ENCODE measurements at regions not wholly inside any gene's neighbourhood (a gene's known extent, or its start where the extent isn't known, plus 50 kb on each side); places are given as distances from the start of the nearest gene placed in this dataset.

DNA sequence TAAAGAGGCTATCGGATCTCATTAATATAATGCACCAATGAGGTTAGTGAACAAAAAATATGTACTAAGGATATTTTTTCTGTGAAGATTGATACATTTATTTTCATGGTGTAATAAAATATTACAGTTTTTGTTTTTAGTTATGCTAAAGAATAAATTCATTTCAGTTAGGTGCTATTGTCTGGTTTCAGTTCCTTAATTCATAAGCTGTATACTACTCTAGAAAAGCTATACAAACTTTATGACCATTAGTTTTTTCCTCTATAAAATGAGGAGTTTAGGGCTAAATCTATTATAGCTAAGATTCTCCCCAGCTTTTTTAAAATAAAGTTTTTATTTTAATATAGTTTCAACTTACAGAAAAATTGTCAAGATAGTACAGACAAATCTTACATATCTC is 1311.7 kb upstream of the NXPH2 start:
- TF ChIP-seq, protein P1, sequence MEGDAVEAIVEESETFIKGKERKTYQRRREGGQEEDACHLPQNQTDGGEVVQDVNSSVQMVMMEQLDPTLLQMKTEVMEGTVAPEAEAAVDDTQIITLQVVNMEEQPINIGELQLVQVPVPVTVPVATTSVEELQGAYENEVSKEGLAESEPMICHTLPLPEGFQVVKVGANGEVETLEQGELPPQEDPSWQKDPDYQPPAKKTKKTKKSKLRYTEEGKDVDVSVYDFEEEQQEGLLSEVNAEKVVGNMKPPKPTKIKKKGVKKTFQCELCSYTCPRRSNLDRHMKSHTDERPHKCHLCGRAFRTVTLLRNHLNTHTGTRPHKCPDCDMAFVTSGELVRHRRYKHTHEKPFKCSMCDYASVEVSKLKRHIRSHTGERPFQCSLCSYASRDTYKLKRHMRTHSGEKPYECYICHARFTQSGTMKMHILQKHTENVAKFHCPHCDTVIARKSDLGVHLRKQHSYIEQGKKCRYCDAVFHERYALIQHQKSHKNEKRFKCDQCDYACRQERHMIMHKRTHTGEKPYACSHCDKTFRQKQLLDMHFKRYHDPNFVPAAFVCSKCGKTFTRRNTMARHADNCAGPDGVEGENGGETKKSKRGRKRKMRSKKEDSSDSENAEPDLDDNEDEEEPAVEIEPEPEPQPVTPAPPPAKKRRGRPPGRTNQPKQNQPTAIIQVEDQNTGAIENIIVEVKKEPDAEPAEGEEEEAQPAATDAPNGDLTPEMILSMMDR (IDR thresholded peaks at IDR 0.05; ENCODE audit: low read depth, low read length), result no peak
- TF ChIP-seq, protein P2, sequence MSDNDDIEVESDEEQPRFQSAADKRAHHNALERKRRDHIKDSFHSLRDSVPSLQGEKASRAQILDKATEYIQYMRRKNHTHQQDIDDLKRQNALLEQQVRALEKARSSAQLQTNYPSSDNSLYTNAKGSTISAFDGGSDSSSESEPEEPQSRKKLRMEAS (IDR thresholded peaks at IDR 0.05; ENCODE audit: low read depth, low read length), result no peak
- TF ChIP-seq POLR2A (IDR thresholded peaks at IDR 0.05; ENCODE audit: extremely low read depth, insufficient read length), result no peak

Measured in NB4 (cell line).